ENCODE measurements at regions not wholly inside any gene's neighbourhood (a gene's known extent, or its start where the extent isn't known, plus 50 kb on each side); places are given as distances from the start of the nearest gene placed in this dataset.

DNA sequence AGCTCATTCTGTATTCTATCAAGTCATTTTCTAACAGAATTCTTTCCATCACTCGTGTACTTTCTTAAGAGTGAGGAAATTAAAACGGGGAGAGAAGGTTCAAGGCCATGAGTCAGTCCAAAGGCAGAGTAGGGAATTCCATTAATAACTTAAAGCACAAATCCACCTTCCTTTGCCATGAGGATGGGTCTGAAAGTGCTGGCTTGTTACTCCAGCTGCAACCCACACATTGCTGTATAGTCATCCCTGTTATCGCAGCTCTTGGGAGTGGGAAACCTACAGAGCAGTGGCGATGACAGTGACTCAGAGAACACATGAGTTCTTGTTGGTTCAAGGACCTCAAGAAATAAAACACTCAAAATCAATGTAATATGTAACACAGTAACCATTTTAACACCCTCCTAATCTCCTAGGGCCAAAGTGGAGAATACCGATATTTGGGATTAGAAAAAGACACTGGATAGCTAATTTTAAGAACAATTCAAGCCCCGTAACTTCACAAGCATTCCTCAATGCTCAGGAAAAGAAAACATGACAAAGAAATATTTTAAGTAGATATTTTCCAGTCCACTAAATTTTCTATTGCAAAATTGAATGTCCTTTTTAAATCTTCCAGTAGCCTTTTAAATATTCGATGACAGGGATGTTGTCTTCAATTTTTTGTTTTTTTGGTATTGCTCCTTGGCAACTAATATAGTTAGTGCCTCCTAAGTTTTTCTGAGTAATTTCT lies 179.9 kb upstream of the THBS1 start:
- TF ChIP-seq, protein P1, sequence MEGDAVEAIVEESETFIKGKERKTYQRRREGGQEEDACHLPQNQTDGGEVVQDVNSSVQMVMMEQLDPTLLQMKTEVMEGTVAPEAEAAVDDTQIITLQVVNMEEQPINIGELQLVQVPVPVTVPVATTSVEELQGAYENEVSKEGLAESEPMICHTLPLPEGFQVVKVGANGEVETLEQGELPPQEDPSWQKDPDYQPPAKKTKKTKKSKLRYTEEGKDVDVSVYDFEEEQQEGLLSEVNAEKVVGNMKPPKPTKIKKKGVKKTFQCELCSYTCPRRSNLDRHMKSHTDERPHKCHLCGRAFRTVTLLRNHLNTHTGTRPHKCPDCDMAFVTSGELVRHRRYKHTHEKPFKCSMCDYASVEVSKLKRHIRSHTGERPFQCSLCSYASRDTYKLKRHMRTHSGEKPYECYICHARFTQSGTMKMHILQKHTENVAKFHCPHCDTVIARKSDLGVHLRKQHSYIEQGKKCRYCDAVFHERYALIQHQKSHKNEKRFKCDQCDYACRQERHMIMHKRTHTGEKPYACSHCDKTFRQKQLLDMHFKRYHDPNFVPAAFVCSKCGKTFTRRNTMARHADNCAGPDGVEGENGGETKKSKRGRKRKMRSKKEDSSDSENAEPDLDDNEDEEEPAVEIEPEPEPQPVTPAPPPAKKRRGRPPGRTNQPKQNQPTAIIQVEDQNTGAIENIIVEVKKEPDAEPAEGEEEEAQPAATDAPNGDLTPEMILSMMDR (IDR thresholded peaks at IDR 0.05 in 8 of 11, conservative IDR thresholded peaks at IDR 0.05 in 3 of 11) = no peak
- no peak for TF ChIP-seq POLR2A (IDR thresholded peaks at IDR 0.05)

Measured in spleen (tissue), 7 donors.